Effector CD4-positive, alpha-beta T cell (primary cell): ENCODE measurements at regions not wholly inside any gene's neighbourhood (a gene's known extent, or its start where the extent isn't known, plus 50 kb on each side); places are given as distances from the start of the nearest gene placed in this dataset.

ENCODE experiments used
- DNase-seq: peaks from one replicate; pipeline ENCODE4 v3.0.0-alpha.2; 2020

- no peak for DNase-seq
These were observed 715.3 kb downstream of the NR2F2 start for GRCh38 chr15:97045666-97046421.

GRCh38 chr15:97052513-97052912 is 722.0 kb downstream of the NR2F2 start:
- no peak for DNase-seq

- no peak for DNase-seq
These were observed 723.1 kb downstream of the NR2F2 start for GRCh38 chr15:97053635-97054034.

GRCh38 chr15:97057503-97057902 is 727.0 kb downstream of the NR2F2 start:
- DNase-seq = no peak

GRCh38 chr15:97059281-97059680 is 728.8 kb downstream of the NR2F2 start:
- DNase-seq = no peak

- no peak for DNase-seq
These were observed 730.9 kb downstream of the NR2F2 start for GRCh38 chr15:97061392-97061791.

GRCh38 chr15:97071668-97072067 is 741.2 kb downstream of the NR2F2 start:
- no peak for DNase-seq

GRCh38 chr15:97072545-97072944 is 742.0 kb downstream of the NR2F2 start:
- no peak for DNase-seq

- no peak for DNase-seq
These were observed 745.5 kb downstream of the NR2F2 start for GRCh38 chr15:97076011-97076410.

GRCh38 chr15:97077975-97078374 is 747.5 kb downstream of the NR2F2 start:
- no peak for DNase-seq

GRCh38 chr15:97078591-97078990 is 748.1 kb downstream of the NR2F2 start:
- no peak for DNase-seq

- no peak for DNase-seq
These were observed 751.2 kb downstream of the NR2F2 start for GRCh38 chr15:97081666-97082226.

GRCh38 chr15:97082830-97083229 is 752.3 kb downstream of the NR2F2 start:
- DNase-seq = no peak

- DNase-seq = no peak
These were observed 754.1 kb downstream of the NR2F2 start for GRCh38 chr15:97084650-97085049.

- no peak for DNase-seq
These were observed 755.2 kb downstream of the NR2F2 start for GRCh38 chr15:97085731-97086130.

GRCh38 chr15:97087006-97087741 is 756.7 kb downstream of the NR2F2 start:
- no peak for DNase-seq

- DNase-seq = no peak
These were observed 760.6 kb downstream of the NR2F2 start for GRCh38 chr15:97091093-97091492.

GRCh38 chr15:97092656-97093055 is 762.2 kb downstream of the NR2F2 start:
- DNase-seq = no peak

GRCh38 chr15:97096303-97096835 is 765.9 kb downstream of the NR2F2 start:
- no peak for DNase-seq

- DNase-seq = no peak
These were observed 768.5 kb downstream of the NR2F2 start for GRCh38 chr15:97099040-97099439.

- DNase-seq = no peak
These were observed 771.1 kb downstream of the NR2F2 start for GRCh38 chr15:97101572-97101971.

- no peak for DNase-seq
These were observed 784.6 kb downstream of the NR2F2 start for GRCh38 chr15:97114900-97115760.

GRCh38 chr15:97115761-97116070 is 785.2 kb downstream of the NR2F2 start:
- no peak for DNase-seq
